Activated T-helper 1 cell treated with anti-CD3 and anti-CD28 coated beads, Interleukin-12 subunit alpha, Interleukin-12 subunit beta, Interleukin-2, Interleukin-4 antibody, amounts not matched to agents 30 ng/mL and 10 ng/mL and 1 ng/mL, durations not matched to agents 14 hours and 24 hours and 36 hours (primary cell): ENCODE measurements at regions not wholly inside any gene's neighbourhood (a gene's known extent, or its start where the extent isn't known, plus 50 kb on each side); places are given as distances from the start of the nearest gene placed in this dataset.

Source experiments
- DNase-seq: peaks from one replicate; pipeline ENCODE4 v3.0.0; 2021; ENCODE audit warnings: low spot score
- H3K27ac Mint-ChIP-seq: one replicate; pipeline ENCODE4 v1.8.0; 2021; ENCODE audit warnings: mild to moderate bottlenecking, mixed read lengths
- H3K27me3 Mint-ChIP-seq: one replicate; pipeline ENCODE4 v1.8.0; 2022; ENCODE audit warnings: mild to moderate bottlenecking, moderate library complexity, mixed read lengths; ENCODE audit not compliant: insufficient read depth
- H3K36me3 Mint-ChIP-seq: one replicate; pipeline ENCODE4 v1.8.0; 2021; ENCODE audit warnings: low read depth, mixed read lengths
- H3K4me1 Mint-ChIP-seq: one replicate; pipeline ENCODE4 v1.8.0; 2021; ENCODE audit warnings: low read depth, mixed read lengths
- H3K4me3 Mint-ChIP-seq: one replicate; pipeline ENCODE4 v1.8.0; 2021; ENCODE audit warnings: mild to moderate bottlenecking, moderate library complexity, mixed read lengths
- H3K9me3 Mint-ChIP-seq: one replicate; pipeline ENCODE4 v1.8.0; 2021; ENCODE audit warnings: mixed read lengths
- intact Hi-C: fragments of 100-400 bp; cut with micrococcal nuclease; formaldehyde crosslinking; loops from one replicate; pipeline ENCODE4 v1.15.1; 2024

DNA sequence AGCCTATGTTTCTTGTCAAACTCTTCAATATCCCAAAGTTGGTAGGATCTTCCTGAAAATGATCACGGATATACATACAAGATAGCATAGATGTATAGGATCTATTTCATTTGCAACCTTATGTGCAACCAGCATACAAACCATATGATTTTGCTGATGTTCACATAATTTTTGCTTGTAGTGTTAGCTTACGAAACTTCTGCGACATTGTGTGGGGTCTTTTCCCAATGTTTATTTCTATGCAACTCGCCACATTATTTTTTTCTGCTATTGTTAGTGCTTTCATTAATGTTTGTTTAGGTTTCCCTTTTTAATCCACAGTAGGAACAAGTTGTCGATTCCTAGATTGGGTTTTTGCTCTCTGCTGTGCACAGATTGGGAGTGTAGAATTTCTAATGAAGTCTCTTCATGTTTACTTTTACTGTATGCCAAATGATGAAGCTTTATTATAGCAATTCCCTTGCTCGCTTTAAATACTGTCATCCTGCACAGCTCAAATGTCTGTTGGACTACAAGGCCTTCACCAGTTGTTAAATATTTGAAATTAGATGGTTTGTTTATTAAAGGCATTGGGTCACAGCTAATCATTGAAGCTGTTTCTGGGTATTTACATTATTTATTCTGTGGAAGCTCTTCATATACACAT lies 257.6 kb upstream of the PCDH7 start:
- H3K27me3 Mint-ChIP-seq: no peaks in the 10 kb centered on the region
- peaks cover 3% of the 10 kb centered on the region for H3K9me3 Mint-ChIP-seq
- no peak for DNase-seq
- intact Hi-C loops: no loop called here
- no peaks in the 10 kb centered on the region for H3K36me3 Mint-ChIP-seq
- no peaks in the 10 kb centered on the region for H3K4me1 Mint-ChIP-seq
- no peak overlapping the region for H3K4me3 Mint-ChIP-seq
- no peak overlapping the region for H3K27ac Mint-ChIP-seq

- intact Hi-C loops: no loop called here
- no peak for DNase-seq
- Mint-ChIP-seq H3K4me1 (no peaks in the 10 kb centered on the region), H3K4me3 (no peak overlapping the region), H3K27ac (no peak overlapping the region), H3K9me3 (no peaks in the 10 kb centered on the region), H3K36me3 (no peaks in the 10 kb centered on the region), H3K27me3 (no peaks in the 10 kb centered on the region)
Measured at GRCh38 chr4:30471861-30472260, 248.3 kb upstream of the PCDH7 start.

DNA sequence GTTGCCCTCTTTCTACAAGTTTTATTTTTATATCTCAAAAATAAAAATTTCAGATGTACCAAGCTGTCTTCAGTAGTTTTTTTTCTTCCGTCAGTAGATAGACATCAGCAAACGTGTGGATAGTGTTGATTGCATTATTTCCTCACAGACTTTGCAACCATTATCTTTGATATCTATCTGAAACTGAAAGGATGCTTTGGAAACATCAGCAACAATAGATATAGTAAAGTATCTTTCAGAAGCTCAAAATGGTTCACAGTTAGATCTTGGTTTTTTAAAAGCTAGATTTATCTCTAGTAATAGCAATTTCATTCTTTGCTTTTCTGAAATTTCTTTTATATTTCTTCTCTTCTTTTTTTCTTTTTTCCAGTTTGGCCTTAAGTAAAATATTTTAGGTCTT lies 246.9 kb upstream of the PCDH7 start:
- Mint-ChIP-seq H3K36me3 (no peaks in the 10 kb centered on the region), H3K9me3 (no peaks in the 10 kb centered on the region), H3K27ac (no peak overlapping the region), H3K27me3 (no peaks in the 10 kb centered on the region), H3K4me1 (no peaks in the 10 kb centered on the region), H3K4me3 (no peak overlapping the region)
- intact Hi-C loops: no loop called here
- DNase-seq: no peak

- Mint-ChIP-seq H3K4me3 (no peak overlapping the region), H3K27ac (no peak overlapping the region), H3K4me1 (no peaks in the 10 kb centered on the region), H3K27me3 (no peaks in the 10 kb centered on the region), H3K9me3 (peaks cover 3% of the 10 kb centered on the region), H3K36me3 (no peaks in the 10 kb centered on the region)
- intact Hi-C loops: no loop called here
- no peak for DNase-seq
Measured at GRCh38 chr4:30495251-30495650, 224.9 kb upstream of the PCDH7 start.

- no peak overlapping the region for H3K27ac Mint-ChIP-seq
- H3K9me3 Mint-ChIP-seq: peaks cover 3% of the 10 kb centered on the region
- H3K27me3 Mint-ChIP-seq: no peaks in the 10 kb centered on the region
- no peak for DNase-seq
- H3K36me3 Mint-ChIP-seq: no peaks in the 10 kb centered on the region
- intact Hi-C loops: no loop called here
- no peaks in the 10 kb centered on the region for H3K4me1 Mint-ChIP-seq
- no peak overlapping the region for H3K4me3 Mint-ChIP-seq
Measured at GRCh38 chr4:30495651-30496310, 224.4 kb upstream of the PCDH7 start.

- DNase-seq: no peak
- Mint-ChIP-seq H3K4me3 (no peak overlapping the region), H3K9me3 (peaks cover 3% of the 10 kb centered on the region), H3K36me3 (no peaks in the 10 kb centered on the region), H3K27ac (no peak overlapping the region), H3K4me1 (no peaks in the 10 kb centered on the region), H3K27me3 (no peaks in the 10 kb centered on the region)
- intact Hi-C loops: no loop called here
Measured at GRCh38 chr4:30511751-30512150, 208.4 kb upstream of the PCDH7 start.

GRCh38 chr4:30518211-30518610 lies 202.0 kb upstream of the PCDH7 start:
- DNase-seq: no peak
- Mint-ChIP-seq H3K4me3 (no peak overlapping the region), H3K27ac (no peak overlapping the region), H3K9me3 (peaks cover 8% of the 10 kb centered on the region), H3K27me3 (no peaks in the 10 kb centered on the region), H3K4me1 (no peaks in the 10 kb centered on the region), H3K36me3 (no peaks in the 10 kb centered on the region)
- intact Hi-C loops: no loop called here

DNA sequence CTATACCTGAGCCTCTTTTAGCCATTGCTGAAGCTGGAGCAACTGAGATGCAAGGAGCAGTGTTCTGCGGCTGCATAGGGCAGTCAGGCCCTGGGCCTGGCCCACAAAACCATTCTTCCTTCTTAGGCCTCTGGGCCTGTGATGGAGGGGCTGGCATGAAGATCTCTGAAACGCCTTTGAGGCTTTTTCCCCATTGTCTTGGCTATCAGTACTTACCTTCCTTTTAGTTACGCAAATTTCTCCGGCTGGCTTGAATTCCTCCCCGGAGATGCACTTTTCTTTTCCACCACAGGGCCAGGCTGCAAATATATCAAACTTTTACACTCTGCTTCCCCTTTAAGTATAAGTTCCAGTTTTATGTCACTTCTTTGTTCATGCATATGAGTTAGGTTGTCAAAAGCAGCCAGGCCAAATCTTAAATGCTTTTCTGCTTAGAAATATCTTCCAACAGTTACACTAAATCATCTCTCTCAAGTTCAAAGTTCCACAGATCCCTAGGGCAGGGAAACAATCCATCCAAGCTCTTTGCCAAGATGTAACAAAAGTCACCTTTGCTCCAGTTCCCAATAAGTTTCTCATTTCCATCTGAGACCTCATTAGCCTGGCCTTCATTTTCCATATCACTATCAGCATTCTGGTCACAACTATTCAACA lies 194.4 kb upstream of the PCDH7 start:
- no peak overlapping the region for H3K27ac Mint-ChIP-seq
- H3K27me3 Mint-ChIP-seq: no peaks in the 10 kb centered on the region
- H3K4me1 Mint-ChIP-seq: no peaks in the 10 kb centered on the region
- no peak overlapping the region for H3K4me3 Mint-ChIP-seq
- no peaks in the 10 kb centered on the region for H3K36me3 Mint-ChIP-seq
- peaks cover 8% of the 10 kb centered on the region for H3K9me3 Mint-ChIP-seq
- no peak for DNase-seq
- intact Hi-C loops: no loop called here

DNA sequence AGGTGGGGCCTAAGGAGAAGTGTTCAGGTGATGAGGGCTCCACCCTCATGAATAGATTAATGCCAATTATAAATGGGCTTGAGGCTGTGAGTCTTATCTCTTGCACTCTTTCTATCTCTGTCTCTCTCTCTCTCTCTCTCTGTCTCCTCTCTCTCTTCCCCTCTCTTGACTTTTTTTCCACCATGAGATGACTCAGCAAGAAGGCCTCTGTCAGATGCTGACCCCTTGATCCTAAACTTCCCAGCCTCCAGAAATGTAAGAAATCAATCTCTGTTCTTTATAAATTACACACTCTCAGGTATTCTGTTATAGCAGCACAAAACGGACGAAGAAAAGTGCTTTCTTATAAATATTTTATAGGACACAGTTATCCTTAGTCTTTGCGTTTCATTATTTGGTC lies 184.9 kb upstream of the PCDH7 start:
- Mint-ChIP-seq H3K27ac (no peak overlapping the region), H3K9me3 (peaks cover 10% of the 10 kb centered on the region), H3K27me3 (no peaks in the 10 kb centered on the region), H3K4me3 (no peak overlapping the region), H3K4me1 (no peaks in the 10 kb centered on the region), H3K36me3 (no peaks in the 10 kb centered on the region)
- DNase-seq: no peak
- intact Hi-C loops: no loop called here

DNA sequence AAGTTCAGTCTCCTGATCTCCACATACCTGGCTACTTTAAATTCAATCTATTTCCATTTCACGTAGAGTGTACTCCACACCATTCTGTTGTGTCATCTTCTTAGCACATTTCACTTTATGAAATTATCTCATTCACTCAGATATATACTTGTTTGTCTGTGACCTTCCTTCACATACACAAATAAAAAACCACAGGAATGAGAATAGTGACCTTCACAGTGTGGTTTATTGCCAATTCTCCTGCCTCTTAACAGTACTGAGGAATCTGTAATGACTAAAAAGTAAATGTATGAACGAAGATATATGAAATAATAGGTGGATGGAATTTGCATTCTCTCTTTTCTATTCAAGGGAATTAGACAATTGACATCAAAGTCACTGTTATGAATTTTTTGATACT lies 183.9 kb upstream of the PCDH7 start:
- intact Hi-C loops: no loop called here
- H3K9me3 Mint-ChIP-seq: peaks cover 10% of the 10 kb centered on the region
- H3K4me3 Mint-ChIP-seq: no peak overlapping the region
- DNase-seq: no peak
- H3K4me1 Mint-ChIP-seq: no peaks in the 10 kb centered on the region
- no peaks in the 10 kb centered on the region for H3K27me3 Mint-ChIP-seq
- H3K36me3 Mint-ChIP-seq: no peaks in the 10 kb centered on the region
- H3K27ac Mint-ChIP-seq: no peak overlapping the region

- H3K27me3 Mint-ChIP-seq: no peaks in the 10 kb centered on the region
- H3K27ac Mint-ChIP-seq: no peak overlapping the region
Measured at GRCh38 chr4:30537456-30537855, 182.7 kb upstream of the PCDH7 start.

GRCh38 chr4:30538794-30539193 lies 181.4 kb upstream of the PCDH7 start:
- Mint-ChIP-seq H3K27ac (no peak overlapping the region), H3K9me3 (peaks cover 10% of the 10 kb centered on the region), H3K36me3 (no peaks in the 10 kb centered on the region), H3K27me3 (no peaks in the 10 kb centered on the region), H3K4me3 (no peak overlapping the region), H3K4me1 (no peaks in the 10 kb centered on the region)
- no peak for DNase-seq
- intact Hi-C loops: no loop called here

More at GRCh38 chr4:30537456-30537855, 182.7 kb upstream of the PCDH7 start:
- H3K36me3 Mint-ChIP-seq: no peaks in the 10 kb centered on the region
- no peak overlapping the region for H3K4me3 Mint-ChIP-seq
- H3K9me3 Mint-ChIP-seq: peaks cover 10% of the 10 kb centered on the region
- intact Hi-C loops: no loop called here
- H3K4me1 Mint-ChIP-seq: no peaks in the 10 kb centered on the region
- DNase-seq: no peak

DNA sequence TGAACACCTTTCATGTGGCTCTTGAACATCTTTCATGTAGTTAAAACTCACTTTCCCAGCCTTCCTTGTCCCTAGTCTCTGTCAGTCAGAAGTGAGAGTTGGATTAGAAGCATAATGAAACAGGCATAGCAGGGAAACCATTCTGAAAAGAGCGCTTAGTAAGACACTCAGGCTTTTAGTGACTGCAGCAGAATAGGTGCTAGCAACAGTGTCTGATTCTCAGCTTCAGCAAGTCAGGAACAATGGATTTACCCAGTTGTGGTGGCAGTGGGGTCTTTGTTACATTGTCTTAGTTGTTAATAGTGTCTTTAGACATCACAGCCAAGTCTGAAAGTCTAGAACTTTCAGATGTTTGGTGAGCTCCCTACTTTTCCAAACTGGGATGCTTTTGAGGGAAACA lies 177.1 kb upstream of the PCDH7 start:
- intact Hi-C loops: no loop called here

More for the DNA sequence above, 177.1 kb upstream of the PCDH7 start:
- no peaks in the 10 kb centered on the region for H3K36me3 Mint-ChIP-seq
- H3K4me3 Mint-ChIP-seq: no peak overlapping the region
- no peak for DNase-seq
- H3K9me3 Mint-ChIP-seq: peaks cover 9% of the 10 kb centered on the region
- no peak overlapping the region for H3K27ac Mint-ChIP-seq
- no peaks in the 10 kb centered on the region for H3K4me1 Mint-ChIP-seq
- H3K27me3 Mint-ChIP-seq: no peaks in the 10 kb centered on the region
